GM19467 (cell line): ENCODE measurements at regions not wholly inside any gene's neighbourhood (a gene's known extent, or its start where the extent isn't known, plus 50 kb on each side); places are given as distances from the start of the nearest gene placed in this dataset.
"Not testable (repeated sequence)": the region's sequence is repeated elsewhere in the genome, so short reads cannot be mapped to it uniquely, and the experiment has no call there.

ENCODE experiments used
- ATAC-seq: cut with Tn5 transposase; IDR thresholded peaks from one replicate; pipeline ENCODE4 v1.9.1; 2021; ENCODE audit warnings: mild to moderate bottlenecking, moderate library complexity; ENCODE audit not compliant: unreplicated experiment

GRCh38 chr5:104612005-104612404 is 1049.4 kb upstream of the NUDT12 start:
- no peak for ATAC-seq

GRCh38 chr5:104611135-104611767 is 1048.7 kb upstream of the NUDT12 start:
- ATAC-seq, result no peak

DNA sequence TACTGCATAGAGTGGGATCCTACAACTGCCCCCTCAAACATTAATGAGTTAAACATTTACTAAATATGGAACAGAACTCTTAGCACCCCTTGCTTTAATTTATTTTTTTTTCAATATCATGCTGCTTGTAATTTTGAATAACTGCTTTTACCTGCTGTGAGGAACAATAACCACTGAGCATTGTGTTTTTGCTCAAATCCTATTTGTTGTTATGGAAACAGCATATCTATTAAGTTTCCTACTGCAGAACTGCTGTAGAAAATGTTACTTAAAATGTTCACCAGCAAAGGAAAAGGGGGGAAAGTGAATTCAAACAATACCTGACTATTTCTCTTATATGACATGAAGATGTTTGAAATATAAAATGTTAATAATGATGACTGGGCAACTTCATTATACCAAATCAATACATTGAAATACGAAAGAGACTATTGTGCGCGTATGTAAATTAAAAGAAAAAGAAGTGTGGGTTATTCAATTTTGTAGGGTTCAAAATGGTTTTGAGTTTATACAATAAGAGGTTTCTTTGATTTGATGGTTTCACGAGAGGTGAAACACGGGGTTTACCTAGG is 1043.8 kb upstream of the NUDT12 start:
- no peak for ATAC-seq

- no peak for ATAC-seq
Observed at GRCh38 chr5:104599726-104600125, 1037.1 kb upstream of the NUDT12 start.

GRCh38 chr5:104598285-104598684 is 1035.7 kb upstream of the NUDT12 start:
- ATAC-seq, result no peak

- ATAC-seq, result no peak
Observed at GRCh38 chr5:104594850-104595249, 1032.3 kb upstream of the NUDT12 start.

GRCh38 chr5:104576677-104577076 is 1014.1 kb upstream of the NUDT12 start:
- ATAC-seq, result no peak

GRCh38 chr5:104573949-104574709 is 1011.5 kb upstream of the NUDT12 start:
- ATAC-seq, result no peak

- ATAC-seq, result no peak
Observed at GRCh38 chr5:104569621-104570020, 1007.0 kb upstream of the NUDT12 start.

DNA sequence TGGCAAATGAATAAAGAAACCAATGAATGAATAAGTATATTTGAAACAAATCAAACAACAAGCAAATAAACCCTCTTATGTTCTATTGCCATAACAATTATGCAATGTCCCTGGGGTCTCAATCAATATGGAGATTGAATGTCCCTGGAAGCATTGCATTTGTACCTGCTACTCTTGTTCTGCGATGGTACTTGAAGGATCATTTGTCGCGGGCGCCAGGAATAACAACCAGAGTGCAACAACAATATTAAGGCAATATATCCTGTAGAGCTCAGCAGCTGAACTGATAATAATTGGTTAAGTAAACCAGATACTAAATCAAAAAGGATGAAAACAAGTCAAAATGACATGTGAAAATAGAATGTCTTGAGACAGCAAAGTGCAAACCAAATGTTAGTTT is 1001.9 kb upstream of the NUDT12 start:
- ATAC-seq, result no peak

GRCh38 chr5:104556957-104557356 is 994.4 kb upstream of the NUDT12 start:
- no peak for ATAC-seq

GRCh38 chr5:104551628-104552027 is 989.0 kb upstream of the NUDT12 start:
- no peak for ATAC-seq

- ATAC-seq, result not testable (repeated sequence)
Observed at GRCh38 chr5:104546871-104547270, 984.3 kb upstream of the NUDT12 start.

GRCh38 chr5:104541141-104541785 is 978.7 kb upstream of the NUDT12 start:
- ATAC-seq, result no peak

DNA sequence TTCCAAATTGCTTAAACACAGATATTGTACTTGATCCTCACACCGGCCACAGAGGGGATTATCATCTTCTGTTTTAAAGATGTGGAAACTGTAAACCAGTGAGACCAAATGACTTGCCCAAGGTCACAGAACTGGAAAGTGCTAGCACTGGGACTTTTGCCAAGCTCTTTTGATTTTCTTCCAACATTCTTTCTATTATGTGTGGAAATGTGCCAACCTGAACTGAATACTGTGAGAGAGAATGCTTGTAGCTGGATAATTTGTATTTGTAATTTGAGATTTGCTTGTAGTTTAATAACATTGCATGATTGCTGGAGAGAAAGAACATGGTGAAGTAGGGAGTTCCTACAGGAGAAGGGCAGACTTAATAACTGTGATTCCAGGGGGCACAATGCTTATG is 977.9 kb upstream of the NUDT12 start:
- ATAC-seq, result no peak

DNA sequence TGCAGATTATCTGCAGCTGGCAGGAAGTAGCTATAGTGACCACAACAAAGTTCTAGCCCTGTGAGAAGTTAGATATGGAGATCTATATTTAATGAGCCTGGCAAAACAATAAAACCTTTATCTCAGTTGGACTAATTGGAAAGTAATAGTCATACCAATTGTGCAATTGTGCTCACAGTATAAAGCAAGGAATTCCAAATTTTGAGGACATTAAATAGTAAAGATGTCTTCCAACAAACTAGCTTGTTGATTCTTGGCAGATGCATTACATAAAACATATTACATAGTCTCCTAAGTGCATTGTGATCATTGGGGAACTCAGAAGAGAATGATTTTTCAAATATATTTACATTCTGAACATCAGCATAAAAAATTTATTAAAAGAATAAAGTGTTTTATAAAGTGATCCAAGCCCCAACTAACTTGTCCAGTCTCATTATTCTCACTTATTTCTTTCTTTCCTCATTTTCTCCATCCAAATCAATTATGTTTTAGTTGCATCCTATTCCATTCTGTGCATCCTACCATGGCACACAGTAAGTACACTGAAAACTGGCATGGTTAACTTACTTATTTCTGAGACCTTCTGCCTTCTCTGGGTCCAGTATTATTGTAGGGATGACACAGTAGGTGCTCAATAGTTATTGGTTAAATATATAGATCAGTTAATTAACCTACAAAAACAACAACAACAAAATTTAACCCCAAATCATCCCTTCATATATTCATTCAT is 977.2 kb upstream of the NUDT12 start:
- no peak for ATAC-seq

- no peak for ATAC-seq
Observed at GRCh38 chr5:104538734-104539133, 976.1 kb upstream of the NUDT12 start.

DNA sequence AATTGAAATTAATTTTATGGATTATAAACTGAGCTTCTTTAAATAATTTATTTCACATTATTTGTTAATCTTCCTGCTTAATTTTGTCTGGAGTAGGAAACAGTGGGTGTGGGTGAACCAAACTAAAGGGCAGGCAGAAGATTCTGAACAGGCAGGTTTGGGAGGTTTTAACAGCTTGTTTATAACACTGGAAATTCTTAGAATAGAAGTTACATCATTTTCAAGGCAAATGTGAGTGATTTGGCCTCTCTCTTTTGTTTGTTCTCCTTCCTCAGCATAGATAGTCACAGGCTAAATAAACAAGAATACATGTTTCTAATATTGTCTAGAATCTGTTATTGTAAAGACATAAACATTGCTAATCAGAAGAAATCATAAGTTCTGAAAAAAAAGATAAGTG is 970.9 kb upstream of the NUDT12 start:
- no peak for ATAC-seq

- ATAC-seq, result no peak
Observed at GRCh38 chr5:104526866-104527265, 964.3 kb upstream of the NUDT12 start.

DNA sequence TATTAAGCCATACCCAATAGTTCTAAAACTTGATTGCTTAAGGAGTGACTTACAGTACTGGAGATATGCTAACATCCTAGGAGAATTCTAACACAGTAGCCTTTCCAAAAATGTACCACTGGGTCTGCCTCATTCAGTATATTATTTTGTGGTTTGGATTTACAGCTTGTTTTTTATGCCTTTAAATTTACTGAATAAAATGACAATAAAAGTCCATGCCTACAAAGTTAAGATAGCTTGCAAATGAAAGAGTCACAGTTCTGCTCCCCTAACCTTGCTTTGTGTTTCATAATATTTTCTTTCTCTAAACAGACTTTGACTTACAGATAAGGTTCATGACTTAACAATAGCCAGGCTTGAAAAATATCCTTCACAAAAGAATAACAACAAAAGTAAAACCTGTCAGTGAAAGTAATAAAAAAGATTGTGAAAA is 951.1 kb upstream of the NUDT12 start:
- ATAC-seq, result no peak

DNA sequence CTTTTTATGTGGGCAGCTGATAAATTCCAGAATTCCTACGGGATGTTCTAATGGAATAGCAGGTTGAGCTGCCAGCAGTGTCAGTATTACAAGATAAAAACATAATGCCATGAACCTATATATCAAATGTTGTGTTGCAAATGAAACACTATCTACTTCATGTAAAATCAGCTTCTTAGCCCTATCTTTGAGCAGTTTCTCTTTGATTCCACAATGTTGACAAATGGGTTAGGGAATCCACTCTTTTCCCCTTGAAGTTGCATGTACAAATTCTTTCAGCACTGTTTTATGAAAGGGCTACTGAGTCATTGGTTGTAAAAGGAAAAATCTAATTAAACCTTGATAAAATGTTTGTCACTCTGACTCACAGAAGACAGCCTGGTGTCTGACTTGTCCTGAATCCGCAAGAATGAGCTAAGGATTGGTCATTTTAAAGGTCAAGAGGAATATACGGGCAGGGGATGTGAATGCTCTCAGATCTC is 950.6 kb upstream of the NUDT12 start:
- no peak for ATAC-seq
